NK-92 treated with Interleukin-12 subunit alpha and Interleukin-12 subunit beta, amount 100 ng/mL, for 24 hours (cell line): ENCODE measurements at regions not wholly inside any gene's neighbourhood (a gene's known extent, or its start where the extent isn't known, plus 50 kb on each side); places are given as distances from the start of the nearest gene placed in this dataset.
"Not testable (repeated sequence)": the region's sequence is repeated elsewhere in the genome, so short reads cannot be mapped to it uniquely, and the experiment has no call there.

ENCODE experiments used
- DNase-seq: peaks from one replicate; lab custom pipeline; 2025; lab: John Stamatoyannopoulos, UW

DNA sequence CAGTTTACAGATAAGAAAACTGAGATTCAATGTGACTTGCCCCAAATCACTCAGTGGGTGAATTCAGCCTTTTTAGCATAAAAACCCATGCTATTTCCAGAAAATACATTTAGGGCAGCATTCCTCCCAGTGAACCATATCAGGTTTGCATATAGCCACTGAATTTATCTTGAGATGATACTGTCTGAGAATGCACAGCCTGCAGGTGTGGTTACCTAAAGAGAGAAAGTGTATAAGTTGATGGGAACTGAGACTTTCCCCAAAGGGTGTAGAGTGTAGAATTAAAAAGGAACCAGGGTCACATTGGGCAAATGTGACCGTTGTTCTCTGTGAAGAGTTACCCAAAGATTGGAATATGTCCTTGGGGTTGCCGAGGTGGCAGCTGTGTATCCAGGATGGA, 100.0 kb upstream of the PIK3R1 start:
- DNase-seq: no peak

DNA sequence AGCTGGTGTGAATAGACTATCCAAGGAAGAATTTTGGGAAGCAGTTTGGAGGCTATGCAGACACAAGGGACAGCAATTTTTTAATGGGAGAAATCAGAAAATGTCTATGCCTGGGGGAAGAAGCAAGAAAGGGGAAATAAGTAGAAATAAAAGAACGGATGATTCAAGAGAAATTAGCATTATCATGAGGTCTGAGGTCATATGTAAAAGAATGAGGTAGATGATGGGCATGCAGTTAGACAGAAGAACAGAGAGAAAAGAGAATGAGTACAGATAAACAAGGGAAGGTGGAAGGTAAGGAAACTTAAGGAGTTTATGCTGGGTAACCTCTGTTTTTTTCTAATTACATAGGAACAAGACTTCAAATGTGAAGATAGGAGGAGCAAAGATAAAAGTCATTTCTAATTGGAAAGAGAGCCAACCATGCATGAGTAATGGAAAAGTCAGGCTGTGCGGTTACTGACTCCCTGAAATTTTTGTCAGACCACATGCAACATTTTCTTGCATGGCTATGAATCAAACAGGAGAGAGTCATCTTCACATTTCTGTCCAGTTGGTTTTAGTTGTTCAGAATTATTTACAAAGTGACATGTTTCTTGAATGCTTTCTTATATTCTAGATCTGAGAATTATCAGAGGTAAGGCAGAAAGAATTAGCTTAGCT, 101.0 kb upstream of the PIK3R1 start:
- no peak for DNase-seq

DNA sequence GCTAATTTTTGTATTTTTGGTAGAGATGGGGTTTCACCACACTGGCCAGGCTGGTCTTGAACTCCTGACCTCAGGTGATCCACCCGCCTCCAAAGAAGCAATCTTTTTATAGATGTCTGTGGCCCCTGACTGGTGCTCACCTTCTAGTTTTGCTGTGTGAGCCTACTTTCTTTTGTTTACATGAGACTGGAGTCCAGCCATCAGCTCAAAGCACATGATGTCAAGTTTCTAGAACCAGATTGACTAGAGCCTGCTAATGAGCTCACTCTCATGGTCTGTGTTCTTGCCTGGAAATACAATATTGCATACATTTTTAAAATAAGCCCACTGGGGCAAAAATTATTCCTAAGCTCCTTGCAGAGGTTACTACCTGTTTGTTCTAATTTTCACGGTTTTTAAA, 102.9 kb upstream of the PIK3R1 start:
- DNase-seq: no peak

DNA sequence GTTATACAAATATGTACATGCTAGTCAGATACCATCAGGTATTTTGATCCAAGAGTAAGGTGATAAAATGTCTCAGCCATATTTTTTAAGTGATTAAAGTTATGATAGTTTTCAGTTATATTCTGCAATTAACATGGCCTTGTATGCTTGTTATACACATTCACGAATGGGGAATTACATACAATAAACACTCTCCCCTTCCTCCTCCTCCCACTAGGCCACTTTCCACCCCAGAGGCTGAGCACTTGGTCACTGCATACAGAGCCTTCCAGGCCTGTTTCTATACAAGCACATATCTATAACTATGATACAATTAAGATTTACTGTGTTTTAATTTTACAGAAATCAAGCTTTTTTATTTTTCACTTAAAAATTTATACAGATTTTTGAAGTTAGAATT, 104.7 kb upstream of the PIK3R1 start:
- DNase-seq: no peak

DNA sequence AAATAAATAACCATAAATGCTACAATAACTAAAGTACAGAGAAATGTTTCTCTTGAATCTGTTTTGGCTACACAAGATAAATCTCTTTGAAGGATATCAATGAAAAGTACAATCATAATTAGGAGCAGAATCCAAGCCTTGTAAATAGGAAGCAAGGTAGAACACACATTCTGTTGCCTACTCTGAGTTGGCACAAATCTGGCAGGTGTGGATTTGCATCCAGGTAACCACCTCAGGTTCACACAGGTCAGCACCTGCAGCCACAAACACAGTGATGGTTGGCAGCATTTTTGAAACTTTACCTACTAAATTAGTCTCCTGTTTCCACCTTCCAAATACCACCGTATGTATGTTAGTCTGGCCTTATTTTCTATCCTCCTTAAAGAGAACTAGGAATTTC, 105.3 kb upstream of the PIK3R1 start:
- DNase-seq: no peak

DNA sequence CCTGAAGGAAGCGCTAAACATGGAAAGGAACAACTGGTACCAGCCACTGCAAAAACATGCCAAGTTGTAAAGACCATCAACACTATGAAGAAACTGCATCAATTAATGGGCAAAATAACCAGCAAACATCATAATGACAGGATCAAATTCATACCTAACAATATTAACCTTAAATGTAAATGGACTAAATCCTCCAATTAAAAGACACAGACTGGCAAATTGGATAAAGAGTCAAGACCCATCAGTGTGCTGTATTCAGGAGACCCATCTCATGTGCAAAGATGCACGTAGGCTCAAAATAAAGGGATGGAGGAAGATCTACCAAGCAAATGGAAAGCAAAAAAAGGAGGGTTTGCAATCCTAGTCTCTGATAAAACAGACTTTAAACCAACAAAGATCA, 111.3 kb upstream of the PIK3R1 start:
- DNase-seq: not testable (repeated sequence)

DNA sequence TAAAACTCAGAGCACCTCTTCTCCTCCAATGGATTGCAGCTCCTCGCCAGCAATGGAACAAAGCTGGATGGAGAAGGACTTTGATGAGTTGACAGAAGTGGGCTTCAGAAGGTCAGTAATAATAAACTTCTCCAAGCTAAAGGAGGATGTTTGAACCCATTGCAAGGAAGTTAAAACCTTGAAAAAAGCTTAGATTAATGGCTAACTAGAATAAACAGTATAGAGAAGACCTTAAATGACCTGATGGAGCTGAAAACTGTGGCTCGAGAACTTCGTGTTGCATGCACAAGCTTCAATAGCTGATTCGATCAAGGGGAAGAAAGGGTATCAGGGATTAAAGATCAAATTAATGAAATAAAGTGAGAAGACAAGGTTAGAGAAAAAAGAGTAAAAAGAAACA, 112.3 kb upstream of the PIK3R1 start:
- DNase-seq: not testable (repeated sequence)

DNA sequence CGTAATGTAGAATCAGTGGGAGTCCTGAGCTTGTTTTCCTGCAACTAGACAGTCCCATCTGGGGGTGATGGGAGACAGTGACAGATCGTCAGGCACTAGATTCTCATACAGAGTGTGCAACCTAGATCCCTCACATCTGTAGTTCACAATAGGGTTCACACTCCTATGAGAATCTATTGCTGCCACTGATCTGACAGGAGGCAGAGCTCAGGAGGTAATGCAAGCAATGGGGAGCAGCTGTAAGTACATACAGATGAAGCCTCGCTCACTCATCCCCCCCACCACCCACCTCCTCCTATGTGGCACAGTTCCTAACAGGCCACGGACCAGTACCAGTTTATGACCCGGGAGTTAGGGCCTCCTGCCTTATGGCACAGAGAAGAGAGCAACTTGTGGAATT, 116.2 kb upstream of the PIK3R1 start:
- no peak for DNase-seq

DNA sequence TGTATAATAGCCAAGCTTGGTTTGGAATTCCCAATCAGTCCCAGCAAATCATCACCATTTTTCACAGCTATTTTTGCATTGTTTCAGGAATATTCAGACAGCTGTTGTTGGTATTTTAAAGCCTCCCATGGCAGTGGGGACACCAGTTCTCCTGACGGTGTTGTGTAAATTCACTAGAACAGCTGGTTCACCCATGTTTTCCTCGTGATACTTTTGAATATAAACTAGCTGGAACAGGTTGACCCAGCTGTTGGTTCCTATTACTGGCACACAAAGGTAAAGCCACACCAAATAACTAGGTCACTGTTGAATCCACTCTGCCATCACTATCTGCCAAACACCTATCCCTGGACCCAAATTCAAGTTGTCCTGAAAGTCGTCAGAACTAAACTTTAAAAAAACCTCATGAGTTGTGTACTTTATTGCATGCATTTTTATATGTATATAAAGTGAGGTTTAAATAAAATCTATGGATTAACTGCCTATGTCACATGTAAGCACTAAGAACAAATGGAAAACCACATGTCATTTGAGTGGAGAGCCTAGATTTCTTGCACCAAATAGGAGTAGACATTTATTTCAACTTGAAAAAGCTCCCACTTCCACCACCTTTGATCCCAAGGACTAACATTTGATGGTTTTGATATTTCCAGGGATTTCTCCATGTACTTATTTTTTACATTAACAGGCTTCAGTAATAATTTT, 121.9 kb upstream of the PIK3R1 start:
- no peak for DNase-seq

DNA sequence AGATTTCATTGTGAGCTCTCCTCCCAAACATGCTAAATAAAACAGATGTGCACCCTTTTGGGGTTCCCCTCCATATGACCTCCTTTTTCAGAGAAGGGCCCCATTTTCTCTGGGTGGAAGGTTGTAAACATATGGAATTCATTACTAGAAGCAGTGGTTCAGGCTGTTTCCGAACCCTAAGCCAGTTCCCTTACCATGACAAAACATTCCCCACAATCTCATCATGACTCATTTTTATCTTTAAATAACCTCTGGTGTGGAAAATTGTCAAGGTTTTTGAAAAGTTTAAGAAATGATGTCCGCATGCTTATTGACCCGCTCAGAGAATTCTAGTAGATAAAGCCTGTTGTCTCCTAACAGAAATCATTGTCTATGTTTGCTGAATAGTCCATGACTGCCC, 127.3 kb upstream of the PIK3R1 start:
- no peak for DNase-seq

DNA sequence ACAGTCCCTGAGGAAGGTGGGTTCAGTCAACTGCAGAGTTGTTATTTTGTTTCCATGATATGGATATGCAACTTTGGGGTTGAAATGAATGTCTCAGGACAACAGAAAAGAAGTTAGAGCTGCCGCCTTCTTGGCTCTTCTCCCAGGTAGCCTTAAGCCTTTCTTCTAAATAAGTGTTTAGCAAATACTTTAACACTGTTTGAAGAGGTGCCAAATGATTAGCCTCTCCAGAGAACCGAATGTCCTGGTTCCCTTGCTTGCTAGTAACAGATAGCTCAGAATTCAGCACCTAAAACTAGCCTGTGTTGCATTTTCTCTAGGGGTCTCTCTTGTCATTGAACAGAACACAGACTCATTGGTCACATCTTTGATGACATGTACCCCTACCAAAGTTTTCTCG, 127.7 kb upstream of the PIK3R1 start:
- DNase-seq: no peak

DNA sequence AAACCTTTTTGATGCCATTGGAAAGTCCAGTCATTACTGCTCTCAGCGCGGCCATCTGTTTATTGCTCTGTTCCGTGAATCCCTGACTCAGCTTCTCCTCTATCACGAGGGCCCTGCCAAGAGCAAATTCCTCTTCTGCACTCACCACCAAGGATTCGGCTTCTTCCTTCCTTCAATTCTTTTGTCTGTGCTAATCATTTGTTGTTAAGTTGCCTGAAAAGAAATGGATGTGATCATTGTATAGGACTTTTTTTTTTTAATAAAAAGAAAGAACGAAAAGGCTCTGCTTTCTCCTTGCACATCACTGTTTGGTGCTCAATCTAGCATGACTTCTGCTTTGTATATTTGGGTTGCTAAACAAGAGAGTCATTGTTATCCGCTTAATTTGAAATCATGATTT, 128.7 kb upstream of the PIK3R1 start:
- DNase-seq: no peak

DNA sequence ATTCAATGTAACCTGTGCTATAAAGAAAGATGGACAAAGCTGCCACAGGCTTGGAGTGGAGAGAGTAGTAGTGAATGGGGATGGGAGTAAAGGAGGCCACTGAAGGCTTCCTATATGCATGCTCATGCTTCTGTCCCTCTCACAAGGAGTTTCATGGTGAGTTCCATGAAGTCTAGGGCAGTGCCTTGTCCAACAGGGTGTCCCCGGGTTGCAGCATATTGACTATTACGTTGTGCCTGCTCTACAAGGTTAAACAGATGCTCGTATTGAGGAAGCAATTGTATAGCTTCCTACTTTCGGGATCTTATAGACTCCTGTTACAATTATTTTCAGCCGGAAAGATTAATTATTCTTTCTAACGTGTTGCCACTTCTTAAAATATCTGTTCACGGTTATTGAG, 129.1 kb upstream of the PIK3R1 start:
- DNase-seq: no peak

DNA sequence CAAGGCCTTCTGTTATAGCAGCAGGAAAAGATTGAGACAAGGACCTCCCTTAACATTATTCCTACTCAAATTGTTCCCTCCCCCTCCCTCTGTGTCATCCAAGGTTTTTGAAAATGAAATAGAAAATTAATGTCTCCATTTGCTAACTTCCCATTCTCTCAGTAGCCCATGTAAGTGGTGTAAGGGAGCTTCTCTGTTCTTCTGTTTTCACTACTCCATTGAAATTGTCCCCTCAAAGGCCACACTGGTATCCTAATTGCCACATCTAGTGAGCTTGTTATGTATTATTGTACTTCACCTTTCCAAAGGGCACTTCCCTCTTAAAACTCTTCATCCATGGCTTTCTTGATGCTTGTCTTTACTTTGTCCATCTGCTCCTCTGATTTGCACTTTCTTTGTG, 131.2 kb upstream of the PIK3R1 start:
- no peak for DNase-seq

DNA sequence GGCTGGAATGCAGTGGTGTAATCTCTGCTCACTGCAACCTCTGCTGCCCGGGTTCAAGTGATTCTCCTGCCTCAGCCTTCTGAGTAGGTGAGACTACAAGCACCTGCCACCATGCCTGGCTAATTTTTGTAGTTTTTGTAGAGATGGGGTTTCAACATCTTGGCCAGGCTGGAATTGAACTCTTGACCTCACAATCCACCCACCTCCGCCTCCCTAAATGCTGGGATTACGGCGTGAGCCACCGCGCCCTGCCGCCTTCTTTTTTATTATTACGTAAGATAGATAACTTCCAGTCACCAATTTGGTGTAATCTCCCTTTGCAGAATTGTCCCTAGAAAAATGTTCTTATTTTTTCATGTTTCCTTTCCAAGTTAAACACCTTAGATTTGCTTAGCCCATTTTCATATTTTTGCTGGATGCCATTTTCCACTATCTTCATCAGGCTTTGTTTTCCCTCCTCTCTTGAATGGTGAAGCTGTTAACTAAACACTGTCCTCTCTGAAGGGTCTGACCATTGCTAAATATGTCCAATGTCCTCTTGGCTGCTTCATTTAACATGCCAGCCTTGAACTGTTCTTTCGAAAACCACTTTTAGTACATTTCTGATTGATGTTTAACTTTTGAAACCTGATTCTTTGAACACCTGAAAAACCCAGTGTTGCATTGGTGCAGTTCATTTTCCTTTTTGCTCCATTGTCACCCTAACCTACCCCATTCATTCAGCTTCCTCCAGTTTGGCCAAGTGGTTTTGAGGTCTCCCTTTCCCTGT, 135.1 kb upstream of the PIK3R1 start:
- no peak for DNase-seq

DNA sequence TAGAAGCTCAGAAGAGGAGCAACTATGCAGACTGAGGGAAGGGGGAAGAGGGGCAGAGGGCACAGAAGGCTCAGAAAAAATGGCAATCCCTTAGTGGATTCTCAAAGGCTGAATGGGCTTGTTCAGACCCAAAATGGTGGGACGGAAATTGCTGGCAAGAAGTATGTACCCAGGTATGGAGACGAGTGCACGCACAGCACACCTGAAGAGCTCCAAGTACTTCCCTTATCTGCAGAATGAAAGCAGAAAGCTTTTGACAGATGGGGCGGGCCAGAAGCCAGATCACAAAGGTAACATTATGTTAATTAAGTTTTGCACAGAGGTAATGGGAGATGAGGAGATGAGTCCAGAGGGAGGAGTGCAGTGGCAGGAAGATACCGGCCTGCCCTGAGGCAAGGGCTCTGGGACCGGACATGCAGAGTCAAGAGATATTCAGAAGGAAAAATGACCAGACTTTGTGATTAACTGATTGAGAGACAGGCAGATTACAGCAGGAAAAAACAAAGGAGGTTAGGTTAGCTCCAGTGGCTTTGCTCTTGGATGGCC, 138.1 kb upstream of the PIK3R1 start:
- no peak for DNase-seq

DNA sequence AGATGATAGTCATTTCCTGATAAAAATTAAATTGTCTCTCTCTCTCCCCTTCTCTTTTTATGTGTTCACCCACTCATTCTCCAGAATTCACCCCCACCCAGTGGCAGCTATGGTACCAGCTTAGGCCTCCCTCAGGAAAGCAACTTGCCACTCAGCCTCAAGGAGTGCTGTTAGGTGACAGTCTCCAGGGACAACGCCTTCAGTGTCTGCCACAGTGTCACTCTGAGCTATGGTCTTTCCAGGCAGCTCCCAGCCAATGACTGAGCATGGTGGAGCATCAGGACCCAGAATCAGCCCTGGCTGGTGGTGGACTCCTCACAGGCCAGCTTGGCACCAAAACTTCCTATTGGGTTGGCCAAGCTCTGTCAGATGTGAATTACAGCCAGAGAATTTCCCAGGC, 140.9 kb upstream of the PIK3R1 start:
- no peak for DNase-seq

DNA sequence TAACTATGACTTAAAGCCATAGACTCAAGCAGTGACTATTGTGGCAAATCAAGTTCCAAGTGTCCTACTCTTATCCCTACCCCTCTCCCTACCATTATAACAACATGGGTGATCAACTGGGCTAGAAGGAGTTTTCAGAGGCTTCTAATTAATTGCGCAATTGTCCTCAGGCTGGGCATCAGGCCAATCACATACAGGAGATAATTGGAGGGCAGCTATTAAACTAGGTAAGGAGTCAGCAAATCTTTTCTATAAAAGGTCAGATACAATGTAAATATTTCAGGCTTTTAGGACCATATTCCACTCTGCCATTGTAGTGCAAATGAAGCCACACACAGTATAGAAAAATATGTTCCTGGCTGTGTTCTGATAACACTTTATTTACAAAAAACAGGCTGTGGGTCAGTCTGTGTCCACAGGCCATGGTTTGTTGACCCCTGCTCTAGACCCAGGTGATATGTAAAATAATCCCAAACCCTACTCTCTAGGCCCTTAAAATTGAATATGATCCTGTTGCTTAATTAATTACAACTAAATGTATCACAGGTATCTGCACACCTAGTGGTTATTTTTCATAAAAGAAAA, 141.4 kb upstream of the PIK3R1 start:
- DNase-seq: no peak

DNA sequence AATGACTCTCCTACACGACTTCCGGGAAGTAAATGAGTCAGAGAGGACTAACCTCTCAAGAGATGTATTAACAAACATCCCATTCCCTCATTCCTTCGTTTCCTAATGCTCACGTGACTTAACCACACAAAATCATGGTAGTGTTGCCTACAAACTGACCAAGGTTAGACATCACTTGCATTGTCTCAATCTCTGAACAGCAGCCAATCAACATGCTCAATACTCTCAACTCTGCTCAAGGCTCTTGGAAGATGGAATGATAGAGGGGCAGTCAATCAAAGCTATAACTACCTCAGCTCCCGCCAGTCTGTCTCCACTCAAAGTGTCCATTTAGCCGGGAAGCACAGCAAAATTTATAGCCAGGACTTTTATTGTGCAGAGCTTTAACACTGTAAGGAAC, 143.8 kb upstream of the PIK3R1 start:
- no peak for DNase-seq

DNA sequence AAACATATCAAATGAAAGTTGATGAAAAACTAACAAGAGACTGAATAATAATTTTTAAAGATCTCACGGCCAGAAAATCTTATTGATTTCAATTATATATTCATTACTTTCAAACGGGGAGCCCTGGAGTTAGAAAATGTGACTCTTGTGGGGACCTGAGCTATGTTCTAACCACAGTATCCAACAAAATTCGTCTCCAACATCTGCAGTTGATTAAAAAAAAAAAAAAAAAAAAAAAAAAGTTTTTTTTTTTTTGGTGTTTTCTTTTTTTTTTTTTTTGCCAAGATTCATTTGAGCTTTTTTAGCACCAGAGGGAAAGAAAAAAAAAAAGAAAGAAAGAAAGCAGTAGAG, 144.3 kb upstream of the PIK3R1 start:
- DNase-seq: no peak

DNA sequence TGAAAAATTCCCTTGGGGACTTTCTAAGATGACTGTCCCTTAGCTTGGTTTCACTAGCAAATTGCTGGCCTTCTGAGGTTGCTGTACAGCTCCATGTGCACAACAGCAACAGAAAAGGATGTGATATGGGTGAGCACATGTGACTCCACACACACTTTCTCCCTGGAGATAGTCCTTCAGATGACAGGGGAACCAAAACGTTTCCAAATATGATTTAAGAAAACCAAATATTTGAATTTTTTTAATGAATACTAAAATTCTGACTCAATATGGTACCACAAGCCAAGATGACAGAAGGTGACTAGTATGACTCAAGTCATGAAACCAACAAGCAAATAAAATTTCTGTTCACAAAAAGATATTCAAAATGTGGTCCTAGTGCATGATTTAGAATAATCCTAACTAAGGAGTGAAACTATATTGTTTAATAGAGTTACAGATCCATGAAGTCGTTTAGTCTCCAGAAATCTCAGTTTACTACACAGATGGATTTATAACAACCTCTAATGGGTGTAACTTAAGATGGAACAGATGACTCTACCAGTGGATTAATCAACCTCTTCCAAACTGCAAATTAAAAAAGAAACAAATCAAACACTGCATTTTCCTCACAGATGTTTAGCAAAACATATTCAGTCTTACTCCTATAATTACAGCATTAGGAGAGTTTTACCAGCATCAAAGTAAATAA, 144.8 kb upstream of the PIK3R1 start:
- DNase-seq: no peak

DNA sequence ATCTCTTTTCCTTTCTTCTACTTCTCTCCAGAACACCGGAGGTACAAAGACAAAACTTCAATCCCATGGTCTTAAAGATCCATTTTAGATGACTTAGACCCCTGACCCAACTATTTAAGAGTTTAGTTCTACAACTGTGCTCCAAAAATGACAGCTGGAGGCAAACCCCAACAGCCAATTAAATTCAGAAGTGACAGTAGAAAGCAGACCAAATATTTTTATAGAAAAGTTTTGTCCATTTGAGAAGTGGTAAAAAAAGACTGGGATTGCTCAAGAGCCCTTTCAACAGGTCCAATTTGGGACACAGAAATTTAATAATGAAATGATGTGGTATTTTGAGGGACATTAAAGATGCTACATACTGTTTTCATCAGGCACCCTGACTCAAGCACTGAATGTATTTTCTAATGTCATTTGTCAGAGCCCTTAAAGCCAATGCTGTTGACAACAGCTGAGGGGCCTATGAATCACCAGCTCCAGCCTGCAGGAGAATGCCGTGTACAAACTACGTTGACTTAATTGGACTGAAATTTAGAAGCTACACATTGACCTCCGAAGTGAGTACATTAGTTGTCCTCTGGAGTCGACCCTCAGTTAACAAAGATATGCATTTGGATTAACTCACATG, 147.5 kb upstream of the PIK3R1 start:
- no peak for DNase-seq
